Heart left ventricle (tissue), 16 donors: ENCODE measurements at regions not wholly inside any gene's neighbourhood (a gene's known extent, or its start where the extent isn't known, plus 50 kb on each side); places are given as distances from the start of the nearest gene placed in this dataset.

Experiments
- ATAC-seq, 4 donors: fragments of 200-7000 bp; cut with Tn5 transposase; one replicate each; pipeline ENCODE4 v1.9.1; 2020 to 2022; ENCODE audit warnings: moderate library complexity in 4 of 4, mild to moderate bottlenecking in 3 of 4, moderate number of reproducible peaks in 1 of 4
- DNase-seq, 5 donors: peaks; one replicate each; pipeline ENCODE4 v3.0.0-alpha.2; 2020
- H3K27ac ChIP-seq, 12 donors: fragments of 200-600 bp; sonication (generic) in 4 of 12; one replicate each; pipeline versions ENCODE4 v1.5.0 to v1.8.0; 2016 to 2022; ENCODE audit warnings: mild to moderate bottlenecking in 2 of 12
- H3K27me3 ChIP-seq, 9 donors: fragments of 200-600 bp; sonication (generic) in 2 of 9; one replicate each; pipeline versions ENCODE4 v1.5.1 to v1.8.0; 2016 to 2022; ENCODE audit warnings: mild to moderate bottlenecking in 3 of 9
- H3K36me3 ChIP-seq, 9 donors: fragments of 200-600 bp; sonication (generic) in 2 of 9; one replicate each; pipeline versions ENCODE4 v1.5.0 to v1.8.0; 2018 to 2022; ENCODE audit warnings: mild to moderate bottlenecking in 2 of 9
- H3K4me1 ChIP-seq, 12 donors: fragments of 200-600 bp; sonication (generic) in 4 of 12; one replicate each; pipeline versions ENCODE4 v1.5.0 to v1.8.0; 2016 to 2022; ENCODE audit warnings: mild to moderate bottlenecking in 3 of 12
- H3K4me3 ChIP-seq, 12 donors: fragments of 200-600 bp; sonication (generic) in 4 of 12; one replicate each; pipeline versions ENCODE4 v1.5.0 to v1.8.0; 2017 to 2022; ENCODE audit warnings: mild to moderate bottlenecking in 9 of 12, moderate library complexity in 4 of 12
- H3K9me3 ChIP-seq, 12 donors: fragments of 200-600 bp; sonication (generic) in 4 of 12; one replicate each; pipeline versions ENCODE4 v1.5.0 to v1.8.0; 2016 to 2022; ENCODE audit warnings: mild to moderate bottlenecking in 1 of 12
- CTCF ChIP-seq, 12 donors: fragments of 200-600 bp; sonication (generic) in 4 of 12; IDR thresholded peaks; one replicate each; pipeline versions ENCODE4 v1.5.0 to v1.8.0; 2018 to 2022; ENCODE audit warnings: antibody characterized with exemption in 12 of 12, mild to moderate bottlenecking in 5 of 12
- POLR2A ChIP-seq, 2 donors: fragments of 450-650 bp; IDR thresholded peaks; one replicate each; pipeline ENCODE4 v1.6.1; 2017; ENCODE audit warnings: antibody characterized with exemption in 2 of 2, mild to moderate bottlenecking in 2 of 2, moderate library complexity in 2 of 2
- WGBS, 4 donors: extraction: QIAGEN DNeasy Blood & Tissue Kit in 2 of 4; methylation state at CpG; one replicate each; pipeline versions ENCODE4 v1.1.5 to v1.1.7; 2013 to 2018; 5-methylcytosine and 5-hydroxymethylcytosine counted together
- intact Hi-C, 10 donors: fragments of 100-400 bp; cut with DNase I; formaldehyde crosslinking; loops; one replicate each; pipeline versions ENCODE4 v1.11.1 to v1.14.2; 2022
- donor health status: ischemic (EF 13 %, LVEDD 7.1; RV severe dilation, severe dysfunction).
- donor health status: healthy with polysubstance abuse.
- donor health status: DM: no; HTN: yes; CAD: no.
- donor health status: DM: no; HTN: no; CAD: no.
- donor health status: ischemic (EF 25% LVEDD 6.9; RV normal size, moderate dysfunction).
- donor health status: ischemic (EF 25% LVEDD 5.7; RV mildly dilated, moderate dysfunction).
- donor health status: healthy.
- donor health status: DM: yes; HTN: yes; CAD: no.
- donor health status: ischemic (EF 35%, LVEDD 5.7; RV mildly dilated, moderate dysfunction).
- donor health status: nonischemic (EF 11% LVEDD 7.7; RV severe dilation, severe dysfunction).
- donor health status: DM: yes; HTN: yes; CAD: no.
- donor health status: PGD.
- donor health status: ischemic (EF 29% LVEDD 5.4; RV normal size, mild dysfunction).
- donor health status: nonischemic (EF 23%, LVEDD 6.1; RV moderate dilation, normal function).

GRCh38 chr20:12682613-12683012, 326.2 kb upstream of the SPTLC3 start:
- no peak for TF ChIP-seq CTCF (IDR thresholded peaks at IDR 0.05)
- no peak for TF ChIP-seq POLR2A (IDR thresholded peaks at IDR 0.05)
- no peaks in the 10 kb centered on the region for H3K36me3 ChIP-seq
- no peaks in the 10 kb centered on the region for H3K4me1 ChIP-seq
- no peaks in the 10 kb centered on the region for H3K27me3 ChIP-seq
- no peak overlapping the region for H3K4me3 ChIP-seq
- no peak for ATAC-seq
- H3K27ac ChIP-seq, result no peak overlapping the region
- DNase-seq, result no peak
- intact Hi-C loops, result no loop called here
- H3K9me3 ChIP-seq, result no peaks in the 10 kb centered on the region

GRCh38 chr20:12687476-12687875, 321.3 kb upstream of the SPTLC3 start:
- WGBS, 4 donors, result 70 to 83% (median 75%) methylated on average over 4 of the region's 4 CpGs
- DNase-seq, result no peak

GRCh38 chr20:12695937-12696336, 312.8 kb upstream of the SPTLC3 start:
- Histone ChIP-seq H3K36me3 (no peaks in the 10 kb centered on the region), H3K9me3 (no peaks in the 10 kb centered on the region), H3K27me3 (no peaks in the 10 kb centered on the region), H3K4me1 (no peaks in the 10 kb centered on the region), H3K27ac (no peak overlapping the region), H3K4me3 (no peak overlapping the region)
- 25 to 44% (median 42%) methylated on average over 3 of the region's 3 CpGs for WGBS, 4 donors
- DNase-seq (no peak), ATAC-seq (no peak)
- TF ChIP-seq CTCF (IDR thresholded peaks at IDR 0.05) (no peak), POLR2A (IDR thresholded peaks at IDR 0.05) (no peak)
- intact Hi-C loops, result no loop called here

More at GRCh38 chr20:12687476-12687875, 321.3 kb upstream of the SPTLC3 start:
- Histone ChIP-seq H3K4me1 (no peaks in the 10 kb centered on the region), H3K4me3 (no peak overlapping the region), H3K27ac (no peak overlapping the region), H3K36me3 (no peaks in the 10 kb centered on the region), H3K27me3 (no peaks in the 10 kb centered on the region), H3K9me3 (peaks cover 0 to 7% (median 0%) of the 10 kb centered on the region in 12 donors)
- no peak for TF ChIP-seq POLR2A (IDR thresholded peaks at IDR 0.05)
- TF ChIP-seq CTCF (IDR thresholded peaks at IDR 0.05), result no peak
- no peak for ATAC-seq
- intact Hi-C loops, result no loop called here

- no peaks in the 10 kb centered on the region for H3K4me1 ChIP-seq
- TF ChIP-seq CTCF (IDR thresholded peaks at IDR 0.05) (no peak), POLR2A (IDR thresholded peaks at IDR 0.05) (no peak)
- DNase-seq, result no peak
- H3K27ac ChIP-seq, result no peak overlapping the region
- intact Hi-C loops, result no loop called here
- WGBS, 4 donors, result 49 to 59% (median 57%) methylated on average over 2 of the region's 2 CpGs
- no peaks in the 10 kb centered on the region for H3K36me3 ChIP-seq
- no peak for ATAC-seq
- H3K9me3 ChIP-seq, result no peaks in the 10 kb centered on the region
- H3K4me3 ChIP-seq, result no peak overlapping the region
- no peaks in the 10 kb centered on the region for H3K27me3 ChIP-seq
Observed at GRCh38 chr20:12698817-12699216, 310.0 kb upstream of the SPTLC3 start.
